Nephron (organoid): ENCODE measurements at regions not wholly inside any gene's neighbourhood (a gene's known extent, or its start where the extent isn't known, plus 50 kb on each side); places are given as distances from the start of the nearest gene placed in this dataset.

Experiments
- H3K27ac Mint-ChIP-seq, 3 experiments: 2 replicates each; pipeline ENCODE4 v1.8.0; 2020; ENCODE audit warnings: mixed read lengths in 3 of 3, mild to moderate bottlenecking in 2 of 3, moderate library complexity in 1 of 3
- H3K27me3 Mint-ChIP-seq: 2 replicates; pipeline ENCODE4 v1.8.0; 2021; ENCODE audit warnings: low read depth, mild to moderate bottlenecking, moderate library complexity, mixed read lengths
- H3K36me3 Mint-ChIP-seq: 2 replicates; pipeline ENCODE4 v1.8.0; 2020; ENCODE audit warnings: low read depth, mixed read lengths
- H3K4me1 Mint-ChIP-seq: 2 replicates; pipeline ENCODE4 v1.8.0; 2020; ENCODE audit warnings: mixed read lengths
- H3K4me3 Mint-ChIP-seq, 3 experiments: 2 replicates each; pipeline ENCODE4 v1.8.0; 2020; ENCODE audit warnings: mild to moderate bottlenecking in 3 of 3, mixed read lengths in 3 of 3, moderate library complexity in 2 of 3
- H3K9me3 Mint-ChIP-seq: 2 replicates; pipeline ENCODE4 v1.8.0; 2020; ENCODE audit warnings: mixed read lengths
- TF ChIP-seq, protein P1 (sequence below), 3 experiments: fragments of 200-600 bp; sonication (generic); IDR thresholded peaks; one replicate each; pipeline ENCODE4 v1.5.0; 2021; ENCODE audit warnings: antibody characterized with exemption in 3 of 3; ENCODE audit not compliant: unreplicated experiment in 3 of 3

- TF ChIP-seq, protein P1, sequence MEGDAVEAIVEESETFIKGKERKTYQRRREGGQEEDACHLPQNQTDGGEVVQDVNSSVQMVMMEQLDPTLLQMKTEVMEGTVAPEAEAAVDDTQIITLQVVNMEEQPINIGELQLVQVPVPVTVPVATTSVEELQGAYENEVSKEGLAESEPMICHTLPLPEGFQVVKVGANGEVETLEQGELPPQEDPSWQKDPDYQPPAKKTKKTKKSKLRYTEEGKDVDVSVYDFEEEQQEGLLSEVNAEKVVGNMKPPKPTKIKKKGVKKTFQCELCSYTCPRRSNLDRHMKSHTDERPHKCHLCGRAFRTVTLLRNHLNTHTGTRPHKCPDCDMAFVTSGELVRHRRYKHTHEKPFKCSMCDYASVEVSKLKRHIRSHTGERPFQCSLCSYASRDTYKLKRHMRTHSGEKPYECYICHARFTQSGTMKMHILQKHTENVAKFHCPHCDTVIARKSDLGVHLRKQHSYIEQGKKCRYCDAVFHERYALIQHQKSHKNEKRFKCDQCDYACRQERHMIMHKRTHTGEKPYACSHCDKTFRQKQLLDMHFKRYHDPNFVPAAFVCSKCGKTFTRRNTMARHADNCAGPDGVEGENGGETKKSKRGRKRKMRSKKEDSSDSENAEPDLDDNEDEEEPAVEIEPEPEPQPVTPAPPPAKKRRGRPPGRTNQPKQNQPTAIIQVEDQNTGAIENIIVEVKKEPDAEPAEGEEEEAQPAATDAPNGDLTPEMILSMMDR (IDR thresholded peaks at IDR 0.05; ENCODE audit: unreplicated experiment in 3 of 3) = no peak
- Mint-ChIP-seq H3K4me3 (no peak overlapping the region), H3K4me1 (no peaks in the 10 kb centered on the region), H3K9me3 (peaks cover 29% of the 10 kb centered on the region), H3K27me3 (peaks cover 4% of the 10 kb centered on the region), H3K27ac (no peak overlapping the region), H3K36me3 (no peaks in the 10 kb centered on the region)
Measured at GRCh38 chr6:164359441-164359840, 944.9 kb downstream of the QKI start.

- no peak overlapping the region for H3K27ac Mint-ChIP-seq
- no peaks in the 10 kb centered on the region for H3K4me1 Mint-ChIP-seq
- no peaks in the 10 kb centered on the region for H3K36me3 Mint-ChIP-seq
- H3K27me3 Mint-ChIP-seq = peaks cover 4% of the 10 kb centered on the region
- TF ChIP-seq, protein P1 (IDR thresholded peaks at IDR 0.05; ENCODE audit: unreplicated experiment in 3 of 3) = no peak
- H3K9me3 Mint-ChIP-seq = peaks cover 29% of the 10 kb centered on the region
- H3K4me3 Mint-ChIP-seq = no peak overlapping the region
Measured at GRCh38 chr6:164359036-164359435, 944.5 kb downstream of the QKI start.

DNA sequence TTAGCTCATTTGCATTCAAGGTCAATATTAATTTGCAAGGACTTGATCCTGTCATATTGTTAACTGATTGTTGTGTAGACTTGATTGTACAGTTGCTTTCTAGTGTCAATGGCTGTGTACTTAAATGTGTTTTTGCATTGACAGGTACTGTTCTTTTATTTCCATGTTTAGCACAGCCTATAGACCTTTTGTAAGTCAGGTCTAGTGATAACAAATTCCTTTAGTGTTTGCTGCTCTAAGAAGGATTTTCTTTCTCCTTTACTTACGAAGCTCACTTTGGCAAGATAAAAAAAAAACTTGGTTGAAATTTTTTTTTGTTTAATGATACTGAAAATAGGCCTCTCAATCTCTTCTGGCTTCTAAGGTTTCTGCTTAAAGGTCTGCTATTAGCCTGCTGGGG is 942.3 kb downstream of the QKI start:
- Mint-ChIP-seq H3K27ac (no peak overlapping the region), H3K9me3 (peaks cover 27% of the 10 kb centered on the region), H3K36me3 (no peaks in the 10 kb centered on the region), H3K4me3 (no peak overlapping the region), H3K27me3 (peaks cover 4% of the 10 kb centered on the region), H3K4me1 (no peaks in the 10 kb centered on the region)
- TF ChIP-seq, protein P1 (IDR thresholded peaks at IDR 0.05; ENCODE audit: unreplicated experiment in 3 of 3) = no peak

DNA sequence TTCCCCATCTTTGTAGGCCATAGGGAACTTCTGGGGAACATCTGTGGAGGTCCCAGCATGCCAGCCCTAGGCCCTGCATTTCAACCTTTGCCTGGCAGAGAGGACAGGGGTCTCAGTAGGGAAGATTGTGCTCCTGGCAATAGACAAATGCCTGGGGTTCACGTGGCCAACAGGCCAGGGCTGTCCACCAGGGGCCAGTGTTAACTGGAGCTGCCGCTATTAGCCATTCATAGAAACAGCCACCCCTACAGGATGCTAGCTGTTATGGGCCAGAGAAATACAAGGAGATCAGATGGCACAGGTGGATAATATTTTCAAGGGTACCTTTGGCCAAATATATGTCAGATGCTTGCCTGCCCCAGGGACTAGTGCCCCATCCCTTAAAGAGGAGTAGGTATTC is 932.9 kb downstream of the QKI start:
- no peaks in the 10 kb centered on the region for H3K4me1 Mint-ChIP-seq

GRCh38 chr6:164346631-164347030 is 932.1 kb downstream of the QKI start:
- TF ChIP-seq, protein P1 (IDR thresholded peaks at IDR 0.05; ENCODE audit: unreplicated experiment in 3 of 3) = no peak
- Mint-ChIP-seq H3K27ac (no peak overlapping the region), H3K27me3 (peaks cover 9% of the 10 kb centered on the region), H3K36me3 (no peaks in the 10 kb centered on the region), H3K9me3 (no peaks in the 10 kb centered on the region), H3K4me1 (no peaks in the 10 kb centered on the region), H3K4me3 (no peak overlapping the region)

More for the DNA sequence above, 932.9 kb downstream of the QKI start:
- Mint-ChIP-seq H3K27me3 (peaks cover 9% of the 10 kb centered on the region), H3K27ac (no peak overlapping the region), H3K36me3 (no peaks in the 10 kb centered on the region), H3K9me3 (no peaks in the 10 kb centered on the region), H3K4me3 (no peak overlapping the region)
- TF ChIP-seq, protein P1 (IDR thresholded peaks at IDR 0.05; ENCODE audit: unreplicated experiment in 3 of 3) = no peak

DNA sequence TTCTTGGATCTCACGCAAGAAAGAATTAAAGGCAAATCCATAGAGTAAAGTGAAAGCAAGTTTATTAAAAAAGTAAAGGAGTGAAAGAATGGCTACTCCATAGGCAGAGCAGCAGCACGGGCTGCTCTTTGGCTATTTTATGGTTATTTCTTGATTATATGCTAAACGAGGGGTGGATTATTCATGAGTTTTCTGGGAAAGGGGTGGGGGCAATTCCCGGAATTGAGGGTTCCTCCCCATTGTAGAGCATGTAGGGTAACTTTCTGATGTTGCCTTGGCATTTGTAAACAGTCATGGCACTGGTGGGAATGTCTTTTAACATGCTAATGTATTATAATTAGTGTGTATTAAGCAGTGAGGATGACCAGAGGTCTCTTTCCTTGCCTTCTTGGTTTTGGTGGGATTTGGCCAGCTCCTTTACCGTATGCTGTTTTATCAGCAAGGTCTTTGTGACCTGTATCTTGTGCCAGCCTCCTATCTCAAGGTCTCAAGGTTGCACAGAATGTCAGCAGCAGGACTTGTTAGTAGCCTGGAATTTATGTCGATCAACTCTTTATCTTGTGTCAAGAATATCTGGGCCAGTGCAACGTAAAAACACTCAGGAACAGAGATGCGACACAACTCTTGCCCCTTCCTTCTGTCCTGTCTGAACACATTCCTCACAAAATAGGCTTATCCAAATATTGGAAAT is 931.4 kb downstream of the QKI start:
- Mint-ChIP-seq H3K36me3 (no peaks in the 10 kb centered on the region), H3K9me3 (no peaks in the 10 kb centered on the region), H3K27me3 (peaks cover 9% of the 10 kb centered on the region), H3K4me3 (no peak overlapping the region), H3K4me1 (no peaks in the 10 kb centered on the region), H3K27ac (no peak overlapping the region)
- TF ChIP-seq, protein P1 (IDR thresholded peaks at IDR 0.05; ENCODE audit: unreplicated experiment in 3 of 3) = no peak
